ENCODE measurements at regions not wholly inside any gene's neighbourhood (a gene's known extent, or its start where the extent isn't known, plus 50 kb on each side); places are given as distances from the start of the nearest gene placed in this dataset.

DNA sequence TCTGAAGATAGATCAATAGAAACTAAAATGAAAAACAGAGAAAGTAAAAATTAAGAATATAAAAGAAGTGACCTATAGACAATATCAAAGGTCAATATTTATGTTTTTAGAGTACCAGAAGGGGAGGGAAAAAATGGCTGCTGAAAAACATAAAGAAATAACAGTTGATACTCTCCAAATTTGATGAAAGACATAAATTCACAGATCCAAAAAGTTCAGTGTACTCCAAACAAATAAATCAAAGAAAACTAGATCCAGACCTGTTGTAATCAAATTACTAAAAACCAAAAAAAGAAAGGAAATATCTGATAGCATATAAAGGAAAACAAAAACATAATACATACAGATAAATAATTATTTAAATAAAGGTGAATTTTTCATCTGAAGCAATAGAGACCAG lies 1689.1 kb upstream of the TMEFF2 start:
- TF ChIP-seq, protein P1, sequence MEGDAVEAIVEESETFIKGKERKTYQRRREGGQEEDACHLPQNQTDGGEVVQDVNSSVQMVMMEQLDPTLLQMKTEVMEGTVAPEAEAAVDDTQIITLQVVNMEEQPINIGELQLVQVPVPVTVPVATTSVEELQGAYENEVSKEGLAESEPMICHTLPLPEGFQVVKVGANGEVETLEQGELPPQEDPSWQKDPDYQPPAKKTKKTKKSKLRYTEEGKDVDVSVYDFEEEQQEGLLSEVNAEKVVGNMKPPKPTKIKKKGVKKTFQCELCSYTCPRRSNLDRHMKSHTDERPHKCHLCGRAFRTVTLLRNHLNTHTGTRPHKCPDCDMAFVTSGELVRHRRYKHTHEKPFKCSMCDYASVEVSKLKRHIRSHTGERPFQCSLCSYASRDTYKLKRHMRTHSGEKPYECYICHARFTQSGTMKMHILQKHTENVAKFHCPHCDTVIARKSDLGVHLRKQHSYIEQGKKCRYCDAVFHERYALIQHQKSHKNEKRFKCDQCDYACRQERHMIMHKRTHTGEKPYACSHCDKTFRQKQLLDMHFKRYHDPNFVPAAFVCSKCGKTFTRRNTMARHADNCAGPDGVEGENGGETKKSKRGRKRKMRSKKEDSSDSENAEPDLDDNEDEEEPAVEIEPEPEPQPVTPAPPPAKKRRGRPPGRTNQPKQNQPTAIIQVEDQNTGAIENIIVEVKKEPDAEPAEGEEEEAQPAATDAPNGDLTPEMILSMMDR (IDR thresholded peaks at IDR 0.05 in 8 of 11, conservative IDR thresholded peaks at IDR 0.05 in 3 of 11) = no peak
- TF ChIP-seq POLR2A (IDR thresholded peaks at IDR 0.05) (no peak), POLR2AphosphoS5 (IDR thresholded peaks at IDR 0.05) (no peak)

All from spleen (tissue), 7 donors.